ENCODE measurements at regions not wholly inside any gene's neighbourhood (a gene's known extent, or its start where the extent isn't known, plus 50 kb on each side); places are given as distances from the start of the nearest gene placed in this dataset.

DNA sequence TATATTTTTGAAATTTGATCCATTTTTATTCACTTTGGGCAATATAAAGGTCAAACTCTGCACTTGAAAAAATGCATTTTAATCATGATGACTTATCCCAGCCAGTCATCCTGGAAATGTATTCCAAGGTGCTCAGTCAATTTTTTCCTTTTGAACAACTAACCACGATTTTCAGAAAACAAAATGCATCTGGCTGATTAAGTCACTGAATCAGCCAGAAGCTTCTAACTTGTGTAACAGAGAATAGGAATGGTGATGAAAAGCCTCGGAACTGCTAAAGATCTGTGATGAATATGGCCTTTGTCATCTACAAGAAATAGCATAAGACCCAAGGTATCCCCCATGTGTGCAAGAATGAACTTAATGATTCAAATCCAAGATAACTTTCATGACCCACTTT is 572.7 kb downstream of the EPHA4 start:
- 92% methylated on average over 2 of the region's 2 CpGs for WGBS (ENCODE audit: low lambda C conversion rate, missing lambda C conversion rate)
- H3K27me3 ChIP-seq: no peaks in the 10 kb centered on the region
- no peak overlapping the region for H3K27ac ChIP-seq
- no peaks in the 10 kb centered on the region for H3K9me3 ChIP-seq (ENCODE audit: low read depth)
- no peak for DNase-seq (ENCODE audit: low spot score)
- H4K20me1 ChIP-seq (ENCODE audit: insufficient read depth, poor library complexity, severe bottlenecking): no peaks in the 10 kb centered on the region
- no peaks in the 10 kb centered on the region for H3K79me2 ChIP-seq
- H2AFZ ChIP-seq: no peak overlapping the region
- TF ChIP-seq EZH2 (IDR thresholded peaks at IDR 0.05; ENCODE audit: borderline replicate concordance) (no peak), EZH2phosphoT487 (IDR thresholded peaks at IDR 0.05; ENCODE audit: low read depth, severe bottlenecking, unreplicated experiment) (no peak)
- H3K9me2 ChIP-seq (replicated peaks; ENCODE audit: insufficient read depth): no peaks in the 10 kb centered on the region
- H3K36me3 ChIP-seq (replicated peaks; ENCODE audit: insufficient read depth, low read depth): no peaks in the 10 kb centered on the region
- H3K4me3 ChIP-seq: no peak overlapping the region
- no peak overlapping the region for H3K4me2 ChIP-seq
- H3K4me1 ChIP-seq (ENCODE audit: insufficient read depth): peaks cover 10% of the 10 kb centered on the region

- Histone ChIP-seq H3K4me2 (no peak overlapping the region), H3K9me2 (replicated peaks; ENCODE audit: insufficient read depth) (no peaks in the 10 kb centered on the region), H3K4me3 (no peak overlapping the region), H3K27me3 (no peaks in the 10 kb centered on the region), H2AFZ (no peak overlapping the region), H3K4me1 (ENCODE audit: insufficient read depth) (peaks cover 10% of the 10 kb centered on the region), H3K36me3 (replicated peaks; ENCODE audit: insufficient read depth, low read depth) (no peaks in the 10 kb centered on the region), H3K9me3 (ENCODE audit: low read depth) (no peaks in the 10 kb centered on the region), H3K27ac (no peak overlapping the region), H4K20me1 (ENCODE audit: insufficient read depth, poor library complexity, severe bottlenecking) (no peaks in the 10 kb centered on the region), H3K79me2 (no peaks in the 10 kb centered on the region)
- DNase-seq (ENCODE audit: low spot score): no peak
- TF ChIP-seq EZH2 (IDR thresholded peaks at IDR 0.05; ENCODE audit: borderline replicate concordance) (no peak), CTCF (IDR thresholded peaks at IDR 0.05; ENCODE audit: poor library complexity) (no peak), EZH2phosphoT487 (IDR thresholded peaks at IDR 0.05; ENCODE audit: low read depth, severe bottlenecking, unreplicated experiment) (no peak)
- WGBS (ENCODE audit: low lambda C conversion rate, missing lambda C conversion rate): 38% methylated on average over 2 of the region's 2 CpGs
Observed at GRCh38 chr2:221001381-221001801, 570.7 kb downstream of the EPHA4 start.

DNA sequence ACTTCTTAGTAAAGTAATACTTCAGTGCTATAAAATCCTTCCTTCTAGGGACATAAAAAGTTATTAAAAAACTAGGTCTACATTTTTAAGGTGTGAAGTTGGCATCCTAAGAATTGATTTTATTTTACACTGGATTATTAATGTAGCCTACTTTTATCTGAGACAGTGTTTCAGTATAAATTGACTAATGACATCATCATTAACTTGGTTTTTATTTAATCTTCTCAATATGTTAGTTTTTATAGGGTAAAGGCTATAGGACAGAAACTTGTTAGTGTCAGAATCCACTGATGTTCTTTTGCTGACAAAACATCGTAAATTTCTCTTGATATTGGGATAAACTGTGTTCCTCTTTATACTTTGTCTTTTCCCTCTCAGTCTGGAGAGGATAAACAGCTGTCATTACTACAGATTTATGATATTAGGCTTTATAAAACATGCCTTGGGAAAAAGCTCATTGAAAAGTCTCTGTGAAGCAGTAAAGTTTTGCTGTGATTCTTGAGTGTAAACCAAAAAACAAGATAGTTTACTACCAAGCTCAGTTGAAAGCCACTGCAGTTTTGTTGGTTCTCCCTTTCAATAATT is 569.9 kb downstream of the EPHA4 start:
- WGBS (ENCODE audit: low lambda C conversion rate, missing lambda C conversion rate): 4% methylated on average over 1 of the region's 1 CpG
- Histone ChIP-seq H3K27ac (no peak overlapping the region), H3K4me1 (ENCODE audit: insufficient read depth) (peaks cover 10% of the 10 kb centered on the region), H3K9me2 (replicated peaks; ENCODE audit: insufficient read depth) (no peaks in the 10 kb centered on the region), H2AFZ (no peak overlapping the region), H3K4me2 (no peak overlapping the region), H3K9me3 (ENCODE audit: low read depth) (no peaks in the 10 kb centered on the region), H3K4me3 (no peak overlapping the region), H3K27me3 (no peaks in the 10 kb centered on the region), H4K20me1 (ENCODE audit: insufficient read depth, poor library complexity, severe bottlenecking) (no peaks in the 10 kb centered on the region), H3K36me3 (replicated peaks; ENCODE audit: insufficient read depth, low read depth) (no peaks in the 10 kb centered on the region), H3K79me2 (no peaks in the 10 kb centered on the region)
- TF ChIP-seq CTCF (IDR thresholded peaks at IDR 0.05; ENCODE audit: poor library complexity) (no peak), EZH2 (IDR thresholded peaks at IDR 0.05; ENCODE audit: borderline replicate concordance) (no peak), EZH2phosphoT487 (IDR thresholded peaks at IDR 0.05; ENCODE audit: low read depth, severe bottlenecking, unreplicated experiment) (no peak)
- no peak for DNase-seq (ENCODE audit: low spot score)

- no peaks in the 10 kb centered on the region for H3K79me2 ChIP-seq
- H3K9me3 ChIP-seq (ENCODE audit: low read depth): no peaks in the 10 kb centered on the region
- H3K36me3 ChIP-seq (replicated peaks; ENCODE audit: insufficient read depth, low read depth): no peaks in the 10 kb centered on the region
- peak overlapping the region; percentile 3 for H3K4me2 ChIP-seq
- no peak overlapping the region for H3K4me3 ChIP-seq
- no peak for DNase-seq (ENCODE audit: low spot score)
- H3K27ac ChIP-seq: no peak overlapping the region
- no peak overlapping the region for H2AFZ ChIP-seq
- peaks cover 10% of the 10 kb centered on the region for H3K4me1 ChIP-seq (ENCODE audit: insufficient read depth)
- no peak for TF ChIP-seq EZH2 (IDR thresholded peaks at IDR 0.05; ENCODE audit: borderline replicate concordance)
- TF ChIP-seq EZH2phosphoT487 (IDR thresholded peaks at IDR 0.05; ENCODE audit: low read depth, severe bottlenecking, unreplicated experiment): peak; percentile 96
- TF ChIP-seq CTCF (IDR thresholded peaks at IDR 0.05; ENCODE audit: poor library complexity): no peak
- whole genome bisulfite sequencing (ENCODE audit: low lambda C conversion rate, missing lambda C conversion rate): 50% methylated on average over 3 of the region's 3 CpGs
- H3K27me3 ChIP-seq: no peaks in the 10 kb centered on the region
- H4K20me1 ChIP-seq (ENCODE audit: insufficient read depth, poor library complexity, severe bottlenecking): no peaks in the 10 kb centered on the region
- H3K9me2 ChIP-seq (replicated peaks; ENCODE audit: insufficient read depth): no peaks in the 10 kb centered on the region
Observed at GRCh38 chr2:221005338-221005737, 566.8 kb downstream of the EPHA4 start.

All from hepatocyte (in vitro differentiated cells).